PC-3 (cell line): ENCODE measurements at regions not wholly inside any gene's neighbourhood (a gene's known extent, or its start where the extent isn't known, plus 50 kb on each side); places are given as distances from the start of the nearest gene placed in this dataset.

Source experiments
- CTCF ChIP-seq: fragments of 300-600 bp; sonication (generic); conservative IDR thresholded peaks from 2 replicates; pipeline ENCODE4 v1.5.1; 2017; ENCODE audit warnings: antibody characterized with exemption, low read depth, mild to moderate bottlenecking, low read length
- EZH2 ChIP-seq: fragments of 300-600 bp; sonication (generic); IDR thresholded peaks from one replicate; pipeline ENCODE4 v1.6.1; 2017; ENCODE audit warnings: antibody characterized with exemption, mild to moderate bottlenecking, low read length; ENCODE audit not compliant: unreplicated experiment
- EZH2phosphoT487 ChIP-seq: fragments of 300-600 bp; sonication (generic); IDR thresholded peaks from 2 replicates; pipeline ENCODE4 v1.6.1; 2018; ENCODE audit warnings: mild to moderate bottlenecking, antibody characterized with exemption, low read length, borderline replicate concordance

GRCh38 chr3:20575146-20575545 is 389.1 kb upstream of the SGO1 start:
- TF ChIP-seq CTCF = no peak
- no peak for TF ChIP-seq EZH2phosphoT487
- TF ChIP-seq EZH2 = no peak
